ENCODE measurements at regions not wholly inside any gene's neighbourhood (a gene's known extent, or its start where the extent isn't known, plus 50 kb on each side); places are given as distances from the start of the nearest gene placed in this dataset.

DNA sequence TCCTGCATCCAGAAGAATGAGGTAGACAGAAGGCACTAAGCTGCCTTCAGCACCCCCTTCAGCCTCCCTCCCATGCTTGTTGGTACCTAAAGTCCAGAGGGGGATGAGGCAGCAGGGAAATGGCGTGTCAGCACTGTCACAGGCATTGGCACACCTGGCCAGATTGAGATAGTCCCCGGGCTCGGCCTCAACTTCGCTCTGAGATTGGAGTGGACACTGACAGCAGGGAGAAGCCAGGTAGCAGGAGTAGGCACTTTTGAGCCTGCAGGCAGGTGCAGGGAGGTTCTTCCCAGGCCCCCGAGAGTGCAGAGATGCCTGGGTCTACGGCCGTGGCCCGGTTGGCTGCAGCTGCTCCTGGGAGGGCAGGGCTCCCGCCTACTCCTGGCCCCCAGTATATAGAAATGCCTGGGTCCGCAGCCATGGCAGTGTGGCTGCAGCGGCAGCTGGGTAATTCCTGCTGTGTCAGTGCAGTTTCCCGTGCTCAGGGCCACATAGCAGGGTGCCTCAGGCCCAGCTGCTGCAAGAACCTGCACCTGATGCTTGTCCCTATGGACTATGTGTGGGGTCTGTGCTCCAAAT is 160.3 kb downstream of the SLITRK6 start:
- TF ChIP-seq, protein P1, sequence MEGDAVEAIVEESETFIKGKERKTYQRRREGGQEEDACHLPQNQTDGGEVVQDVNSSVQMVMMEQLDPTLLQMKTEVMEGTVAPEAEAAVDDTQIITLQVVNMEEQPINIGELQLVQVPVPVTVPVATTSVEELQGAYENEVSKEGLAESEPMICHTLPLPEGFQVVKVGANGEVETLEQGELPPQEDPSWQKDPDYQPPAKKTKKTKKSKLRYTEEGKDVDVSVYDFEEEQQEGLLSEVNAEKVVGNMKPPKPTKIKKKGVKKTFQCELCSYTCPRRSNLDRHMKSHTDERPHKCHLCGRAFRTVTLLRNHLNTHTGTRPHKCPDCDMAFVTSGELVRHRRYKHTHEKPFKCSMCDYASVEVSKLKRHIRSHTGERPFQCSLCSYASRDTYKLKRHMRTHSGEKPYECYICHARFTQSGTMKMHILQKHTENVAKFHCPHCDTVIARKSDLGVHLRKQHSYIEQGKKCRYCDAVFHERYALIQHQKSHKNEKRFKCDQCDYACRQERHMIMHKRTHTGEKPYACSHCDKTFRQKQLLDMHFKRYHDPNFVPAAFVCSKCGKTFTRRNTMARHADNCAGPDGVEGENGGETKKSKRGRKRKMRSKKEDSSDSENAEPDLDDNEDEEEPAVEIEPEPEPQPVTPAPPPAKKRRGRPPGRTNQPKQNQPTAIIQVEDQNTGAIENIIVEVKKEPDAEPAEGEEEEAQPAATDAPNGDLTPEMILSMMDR (conservative IDR thresholded peaks at IDR 0.05; ENCODE audit: low read length), result no peak
- TF ChIP-seq EZH2phosphoT487 (IDR thresholded peaks at IDR 0.05; ENCODE audit: borderline replicate concordance), result no peak
